UCSD-AML1 (cell line): ENCODE measurements at regions not wholly inside any gene's neighbourhood (a gene's known extent, or its start where the extent isn't known, plus 50 kb on each side); places are given as distances from the start of the nearest gene placed in this dataset.

ENCODE experiments used
- DNase-seq: peaks from one replicate; lab custom pipeline; 2025; ENCODE audit not compliant: unreplicated experiment; lab: John Stamatoyannopoulos, UW

- no peak for DNase-seq
These were observed 50.5 kb upstream of the POU2AF2 start for GRCh38 chr11:111194860-111195568.

- no peak for DNase-seq
These were observed 51.5 kb upstream of the POU2AF2 start for GRCh38 chr11:111193924-111194490.

DNA sequence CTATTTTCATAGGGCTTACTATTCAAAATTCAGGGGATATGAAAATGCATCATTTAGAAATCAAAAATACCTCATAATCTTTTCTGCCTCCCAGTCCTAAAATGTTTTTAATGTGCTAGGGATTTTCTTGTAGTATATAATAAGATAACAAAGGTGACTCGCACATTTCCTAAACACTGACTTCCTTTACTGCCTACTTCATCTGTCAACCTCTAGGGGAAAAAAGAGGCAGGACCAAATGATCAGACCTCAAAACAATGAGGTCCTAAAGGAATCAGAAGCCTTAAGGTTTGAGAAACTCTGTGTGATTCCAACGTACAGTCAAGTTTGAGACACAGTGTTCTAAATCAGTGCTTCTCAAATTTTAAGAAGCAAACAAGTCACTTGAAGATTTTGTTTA lies 56.1 kb upstream of the POU2AF2 start:
- DNase-seq = no peak

- DNase-seq = no peak
These were observed 59.1 kb upstream of the POU2AF2 start for GRCh38 chr11:111186308-111186915.

- no peak for DNase-seq
These were observed 60.3 kb upstream of the POU2AF2 start for GRCh38 chr11:111185266-111185665.

GRCh38 chr11:111183706-111184105 lies 61.8 kb upstream of the POU2AF2 start:
- no peak for DNase-seq

DNA sequence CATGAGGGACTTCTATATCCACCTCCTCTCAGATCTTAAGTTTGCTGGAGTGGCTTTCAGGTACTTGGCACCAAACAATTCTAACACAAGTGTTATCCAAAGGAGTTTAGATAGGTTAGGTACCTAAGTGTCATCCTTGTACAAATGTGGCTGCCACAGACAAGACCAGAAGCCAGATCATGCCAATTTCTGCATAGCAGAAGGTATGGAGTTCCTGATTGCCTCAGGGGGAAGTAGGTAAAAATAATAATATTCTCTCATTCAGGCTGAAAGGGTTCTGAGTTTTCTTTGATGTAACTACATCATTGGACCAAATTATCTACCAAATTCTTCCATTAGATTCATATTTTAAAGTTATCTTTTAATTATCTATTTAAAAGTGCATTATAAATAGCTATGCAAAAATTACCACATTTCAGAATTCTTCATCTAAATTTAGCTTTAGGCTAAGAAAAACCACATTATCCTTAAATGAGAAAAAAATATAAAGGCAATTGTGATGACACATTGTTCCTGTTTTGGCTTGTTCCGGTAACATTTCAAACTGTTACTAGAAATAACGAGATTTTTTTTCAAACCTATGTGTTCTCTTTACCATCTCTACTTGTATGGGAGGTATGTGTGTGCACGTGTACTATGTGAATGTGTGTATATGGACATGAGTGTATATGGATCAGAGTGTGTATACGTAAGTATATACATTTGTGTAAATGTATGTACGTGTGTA lies 66.2 kb upstream of the POU2AF2 start:
- no peak for DNase-seq

- no peak for DNase-seq
These were observed 68.3 kb upstream of the POU2AF2 start for GRCh38 chr11:111177037-111177871.

GRCh38 chr11:111176603-111177002 lies 68.9 kb upstream of the POU2AF2 start:
- DNase-seq = no peak

- no peak for DNase-seq
These were observed 72.3 kb upstream of the POU2AF2 start for GRCh38 chr11:111173221-111173620.

- no peak for DNase-seq
These were observed 73.1 kb upstream of the POU2AF2 start for GRCh38 chr11:111172321-111172862.

DNA sequence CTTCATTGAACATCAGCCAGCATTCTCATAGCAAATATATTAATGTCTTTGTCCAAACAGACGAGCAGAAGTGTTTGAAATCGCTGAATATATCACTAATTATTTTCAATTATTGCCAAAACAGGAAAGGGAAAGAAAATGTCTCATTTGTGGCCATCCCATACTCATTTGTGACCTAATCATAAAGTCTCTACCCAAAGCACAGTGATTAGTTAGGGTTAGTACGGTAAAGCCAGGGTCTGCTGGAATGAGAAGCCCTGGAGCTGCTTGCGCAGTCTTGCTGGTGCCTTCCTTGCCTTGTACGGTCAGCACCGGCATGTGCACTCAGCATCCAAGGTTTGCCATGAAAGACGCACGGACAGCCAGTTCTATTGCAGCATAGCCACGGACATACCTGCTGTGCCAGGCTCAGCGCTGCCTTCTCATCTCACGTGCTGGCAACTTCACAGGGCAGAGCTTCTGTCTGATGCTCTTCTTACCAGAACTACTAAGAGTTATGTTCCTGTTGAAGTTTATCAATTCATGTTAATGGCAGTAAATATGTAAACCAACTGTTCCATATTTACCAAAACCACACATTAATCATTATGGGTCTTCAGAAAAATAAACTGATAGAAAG lies 74.7 kb upstream of the POU2AF2 start:
- no peak for DNase-seq

DNA sequence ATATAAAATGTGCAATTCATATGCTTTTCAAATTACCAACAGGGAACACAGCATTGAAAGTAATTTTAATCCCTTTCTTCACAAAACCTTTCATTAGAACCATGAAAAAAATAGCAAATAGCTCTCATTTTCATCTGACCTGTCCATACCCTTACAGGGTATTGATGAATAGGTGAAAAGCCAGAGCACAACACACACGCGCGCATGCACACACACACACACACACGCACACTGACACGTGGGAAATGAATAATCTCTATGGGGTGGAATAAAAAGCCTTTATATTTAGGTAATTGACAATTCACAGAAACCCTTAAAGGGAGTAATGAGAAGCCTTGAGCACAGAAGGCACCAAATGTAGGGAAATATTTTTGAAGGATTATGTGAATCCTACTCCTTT lies 76.2 kb upstream of the POU2AF2 start:
- DNase-seq = no peak

- DNase-seq = no peak
These were observed 76.7 kb upstream of the POU2AF2 start for GRCh38 chr11:111168871-111169270.

DNA sequence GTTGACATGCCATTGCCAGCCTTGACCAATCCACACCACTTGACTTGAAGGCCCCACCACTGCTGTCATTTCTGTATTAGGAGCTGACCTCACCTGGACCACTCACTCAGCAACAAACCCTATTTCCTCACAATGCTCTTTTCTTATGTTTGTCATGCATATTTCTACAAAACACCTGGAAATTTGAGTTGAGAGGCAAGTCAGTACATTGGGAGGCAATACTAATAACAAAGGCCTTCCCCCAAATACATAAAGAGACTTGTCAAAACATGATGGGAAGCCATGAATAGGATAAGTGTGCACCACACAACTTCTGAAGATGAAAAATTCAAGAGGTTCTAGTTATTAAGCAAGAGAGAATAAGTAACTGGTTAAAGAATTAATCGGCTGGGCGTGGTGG lies 77.9 kb upstream of the POU2AF2 start:
- DNase-seq = no peak

DNA sequence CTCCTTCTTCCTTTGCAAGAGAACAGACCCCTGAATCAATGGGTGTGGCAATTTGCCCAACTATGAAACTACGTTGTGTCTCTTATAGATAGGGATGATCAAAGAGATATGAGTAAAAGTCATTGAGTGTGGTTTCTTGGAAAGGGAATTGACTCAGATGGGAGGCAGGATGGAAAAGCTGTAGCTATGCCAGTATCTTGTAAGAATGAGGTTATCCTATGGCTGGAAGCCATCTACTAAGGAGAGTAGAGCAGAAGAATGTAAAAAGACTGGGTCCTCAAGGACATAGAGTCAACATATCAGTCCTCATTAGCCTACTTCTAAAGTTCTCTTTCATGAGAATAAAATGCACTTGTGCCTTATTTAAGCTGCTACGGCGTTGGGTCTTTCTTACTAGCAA lies 78.9 kb upstream of the POU2AF2 start:
- no peak for DNase-seq

- DNase-seq = no peak
These were observed 83.2 kb upstream of the POU2AF2 start for GRCh38 chr11:111162305-111162704.

- no peak for DNase-seq
These were observed 88.0 kb upstream of the POU2AF2 start for GRCh38 chr11:111157571-111157970.

DNA sequence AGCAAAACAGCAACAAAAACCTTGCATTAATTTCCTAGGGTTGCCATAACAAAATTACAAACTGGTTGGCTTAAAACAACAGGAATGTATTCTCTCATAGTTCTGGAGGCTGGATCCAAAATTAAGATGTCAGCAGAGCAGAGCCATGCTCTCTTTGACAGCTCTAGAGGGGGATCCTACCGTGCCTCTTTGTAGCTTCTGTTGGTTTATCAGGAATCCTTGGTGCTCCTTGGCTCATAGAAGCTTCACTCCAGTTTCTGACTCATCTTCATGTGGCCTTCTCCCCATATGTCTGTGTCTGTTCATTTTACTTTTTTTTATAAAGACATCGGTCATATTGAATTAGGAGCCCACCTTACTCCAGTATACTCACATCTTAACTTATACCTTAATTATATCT lies 90.5 kb upstream of the POU2AF2 start:
- no peak for DNase-seq

GRCh38 chr11:111153194-111153593 lies 92.3 kb upstream of the POU2AF2 start:
- DNase-seq = no peak
